SK-N-SH treated with all-trans-retinoic acid at 6 μM for 48 hours (cell line): ENCODE measurements at regions not wholly inside any gene's neighbourhood (a gene's known extent, or its start where the extent isn't known, plus 50 kb on each side); places are given as distances from the start of the nearest gene placed in this dataset.

Source experiments
- ATAC-seq: fragments of 200-7000 bp; cut with Tn5 transposase; 3 replicates; pipeline ENCODE4 v1.9.1; 2020; ENCODE audit warnings: mild to moderate bottlenecking, moderate library complexity
- ARNTL ChIP-seq: fragments of 450-650 bp; formaldehyde crosslinking; IDR thresholded peaks from 2 replicates; pipeline ENCODE4 v1.5.0; 2020; ENCODE audit warnings: low read depth, mild to moderate bottlenecking, moderate library complexity, borderline replicate concordance
- BACH2 ChIP-seq: fragments of 250-450 bp; sonication (Bioruptor Pico); IDR thresholded peaks from 2 replicates; pipeline ENCODE4 v1.9.0; 2021; ENCODE audit warnings: mild to moderate bottlenecking, borderline replicate concordance
- CSDC2 ChIP-seq: fragments of 250-450 bp; sonication (Bioruptor Pico); IDR thresholded peaks from 2 replicates; pipeline ENCODE4 v1.5.0; 2020; ENCODE audit warnings: mild to moderate bottlenecking, moderate library complexity
- ESRRG ChIP-seq: fragments of 250-450 bp; sonication (Bioruptor Pico); IDR thresholded peaks from 2 replicates; pipeline ENCODE4 v1.6.1; 2021; ENCODE audit warnings: mild to moderate bottlenecking
- GLIS3 ChIP-seq: fragments of 250-450 bp; sonication (Bioruptor Pico); IDR thresholded peaks from 2 replicates; pipeline ENCODE4 v1.5.0; 2020; ENCODE audit warnings: mild to moderate bottlenecking, moderate library complexity
- ISL1 ChIP-seq: fragments of 250-450 bp; sonication (Bioruptor Pico); IDR thresholded peaks from 2 replicates; pipeline ENCODE4 v2.1.2; 2022; ENCODE audit warnings: mild to moderate bottlenecking, moderate library complexity
- OSR1 ChIP-seq: fragments of 250-450 bp; sonication (Bioruptor Pico); IDR thresholded peaks from 2 replicates; pipeline ENCODE4 v1.8.0; 2022; ENCODE audit warnings: moderate library complexity, mild to moderate bottlenecking, inconsistent platforms
- PPARA ChIP-seq: fragments of 250-450 bp; sonication (Bioruptor Pico); IDR thresholded peaks from 2 replicates; pipeline ENCODE4 v1.5.0; 2020; ENCODE audit warnings: mild to moderate bottlenecking, borderline replicate concordance
- RARB ChIP-seq: fragments of 250-450 bp; sonication (Bioruptor Pico); IDR thresholded peaks from 2 replicates; pipeline ENCODE4 v1.8.0; 2021; ENCODE audit warnings: mild to moderate bottlenecking, moderate library complexity
- SNAI2 ChIP-seq: fragments of 250-450 bp; sonication (Bioruptor Pico); IDR thresholded peaks from 2 replicates; pipeline ENCODE4 v1.5.0; 2020; ENCODE audit warnings: mild to moderate bottlenecking, moderate library complexity
- TCF4 ChIP-seq: fragments of 250-450 bp; sonication (Bioruptor Pico); IDR thresholded peaks from 2 replicates; pipeline ENCODE4 v1.8.0; 2021; ENCODE audit warnings: mild to moderate bottlenecking, moderate library complexity, borderline replicate concordance
- TOX ChIP-seq: fragments of 250-450 bp; sonication (Bioruptor Pico); IDR thresholded peaks from 2 replicates; pipeline ENCODE4 v1.8.0; 2021; ENCODE audit warnings: mild to moderate bottlenecking, moderate library complexity, borderline replicate concordance
- TSHZ2 ChIP-seq: fragments of 250-450 bp; sonication (Bioruptor Pico); IDR thresholded peaks from 2 replicates; pipeline ENCODE4 v1.5.0; 2020; ENCODE audit warnings: mild to moderate bottlenecking, moderate library complexity
- ZC3H10 ChIP-seq: fragments of 250-450 bp; sonication (Bioruptor Pico); IDR thresholded peaks from 2 replicates; pipeline ENCODE4 v1.5.1; 2021; ENCODE audit warnings: mild to moderate bottlenecking, moderate library complexity
- ZFP3 ChIP-seq: fragments of 250-450 bp; sonication (Bioruptor Pico); IDR thresholded peaks from 2 replicates; pipeline ENCODE4 v1.5.0; 2020; ENCODE audit warnings: mild to moderate bottlenecking, moderate library complexity
- ZNF565 ChIP-seq: fragments of 450-650 bp; formaldehyde crosslinking; conservative IDR thresholded peaks from 2 replicates; pipeline ENCODE4 v1.5.0; 2020; ENCODE audit warnings: low read depth, mild to moderate bottlenecking, moderate library complexity
- ZNF70 ChIP-seq: fragments of 450-650 bp; formaldehyde crosslinking; IDR thresholded peaks from 2 replicates; pipeline ENCODE4 v1.5.0; 2020; ENCODE audit warnings: mild to moderate bottlenecking, moderate library complexity
- ZNF8 ChIP-seq: fragments of 450-650 bp; formaldehyde crosslinking; IDR thresholded peaks from 2 replicates; pipeline ENCODE4 v1.5.0; 2020; ENCODE audit warnings: mild to moderate bottlenecking, moderate library complexity
- TF ChIP-seq, protein P1 (sequence below): fragments of 250-450 bp; sonication (Bioruptor Pico); IDR thresholded peaks from 2 replicates; pipeline ENCODE4 v1.5.1; 2020; ENCODE audit warnings: low read depth, mild to moderate bottlenecking, moderate library complexity
- TF ChIP-seq, protein P2 (sequence below): fragments of 250-450 bp; sonication (Bioruptor Pico); IDR thresholded peaks from 2 replicates; pipeline ENCODE4 v1.8.0; 2021; ENCODE audit warnings: low read depth, mild to moderate bottlenecking, moderate library complexity, borderline replicate concordance
- TF ChIP-seq, protein P3 (sequence below): fragments of 250-450 bp; sonication (Bioruptor Pico); IDR thresholded peaks from 2 replicates; pipeline ENCODE4 v1.8.0; 2020; ENCODE audit warnings: mild to moderate bottlenecking, moderate library complexity, borderline replicate concordance
- TF ChIP-seq, protein P4 (sequence below): fragments of 250-450 bp; sonication (Bioruptor Pico); IDR thresholded peaks from 2 replicates; pipeline ENCODE4 v1.5.1; 2021; ENCODE audit warnings: mild to moderate bottlenecking, moderate library complexity

- peak; percentile 90 for ATAC-seq
- TF ChIP-seq ISL1 (CRISPR knock-in tag) (no peak), TCF4 (no peak), ARNTL (CRISPR knock-in tag) (no peak), OSR1 (CRISPR knock-in tag) (no peak), TSHZ2 (CRISPR knock-in tag) (no peak), ZNF565 (no peak), TOX (peak; percentile 89; the same call in 1 of the 2 replicates), ESRRG (CRISPR knock-in tag) (no peak), GLIS3 (CRISPR knock-in tag) (no peak), BACH2 (no peak), ZC3H10 (CRISPR knock-in tag) (peak; percentile 68; the same call in 1 of the 2 replicates), CSDC2 (CRISPR knock-in tag) (no peak), ZNF8 (CRISPR knock-in tag) (no peak), RARB (CRISPR knock-in tag) (peak; percentile 17; the same call in 1 of the 2 replicates), ZNF70 (CRISPR knock-in tag) (no peak), SNAI2 (CRISPR knock-in tag) (no peak)
- TF ChIP-seq, protein P1, sequence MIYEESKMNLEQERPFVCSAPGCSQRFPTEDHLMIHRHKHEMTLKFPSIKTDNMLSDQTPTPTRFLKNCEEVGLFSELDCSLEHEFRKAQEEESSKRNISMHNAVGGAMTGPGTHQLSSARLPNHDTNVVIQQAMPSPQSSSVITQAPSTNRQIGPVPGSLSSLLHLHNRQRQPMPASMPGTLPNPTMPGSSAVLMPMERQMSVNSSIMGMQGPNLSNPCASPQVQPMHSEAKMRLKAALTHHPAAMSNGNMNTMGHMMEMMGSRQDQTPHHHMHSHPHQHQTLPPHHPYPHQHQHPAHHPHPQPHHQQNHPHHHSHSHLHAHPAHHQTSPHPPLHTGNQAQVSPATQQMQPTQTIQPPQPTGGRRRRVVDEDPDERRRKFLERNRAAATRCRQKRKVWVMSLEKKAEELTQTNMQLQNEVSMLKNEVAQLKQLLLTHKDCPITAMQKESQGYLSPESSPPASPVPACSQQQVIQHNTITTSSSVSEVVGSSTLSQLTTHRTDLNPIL (CRISPR knock-in tag): no peak
- TF ChIP-seq, protein P2, sequence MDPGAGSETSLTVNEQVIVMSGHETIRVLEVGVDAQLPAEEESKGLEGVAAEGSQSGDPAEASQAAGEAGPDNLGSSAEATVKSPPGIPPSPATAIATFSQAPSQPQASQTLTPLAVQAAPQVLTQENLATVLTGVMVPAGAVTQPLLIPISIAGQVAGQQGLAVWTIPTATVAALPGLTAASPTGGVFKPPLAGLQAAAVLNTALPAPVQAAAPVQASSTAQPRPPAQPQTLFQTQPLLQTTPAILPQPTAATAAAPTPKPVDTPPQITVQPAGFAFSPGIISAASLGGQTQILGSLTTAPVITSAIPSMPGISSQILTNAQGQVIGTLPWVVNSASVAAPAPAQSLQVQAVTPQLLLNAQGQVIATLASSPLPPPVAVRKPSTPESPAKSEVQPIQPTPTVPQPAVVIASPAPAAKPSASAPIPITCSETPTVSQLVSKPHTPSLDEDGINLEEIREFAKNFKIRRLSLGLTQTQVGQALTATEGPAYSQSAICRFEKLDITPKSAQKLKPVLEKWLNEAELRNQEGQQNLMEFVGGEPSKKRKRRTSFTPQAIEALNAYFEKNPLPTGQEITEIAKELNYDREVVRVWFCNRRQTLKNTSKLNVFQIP (CRISPR knock-in tag): peak; percentile 74; the same call in 1 of the 2 replicates
- TF ChIP-seq, protein P3, sequence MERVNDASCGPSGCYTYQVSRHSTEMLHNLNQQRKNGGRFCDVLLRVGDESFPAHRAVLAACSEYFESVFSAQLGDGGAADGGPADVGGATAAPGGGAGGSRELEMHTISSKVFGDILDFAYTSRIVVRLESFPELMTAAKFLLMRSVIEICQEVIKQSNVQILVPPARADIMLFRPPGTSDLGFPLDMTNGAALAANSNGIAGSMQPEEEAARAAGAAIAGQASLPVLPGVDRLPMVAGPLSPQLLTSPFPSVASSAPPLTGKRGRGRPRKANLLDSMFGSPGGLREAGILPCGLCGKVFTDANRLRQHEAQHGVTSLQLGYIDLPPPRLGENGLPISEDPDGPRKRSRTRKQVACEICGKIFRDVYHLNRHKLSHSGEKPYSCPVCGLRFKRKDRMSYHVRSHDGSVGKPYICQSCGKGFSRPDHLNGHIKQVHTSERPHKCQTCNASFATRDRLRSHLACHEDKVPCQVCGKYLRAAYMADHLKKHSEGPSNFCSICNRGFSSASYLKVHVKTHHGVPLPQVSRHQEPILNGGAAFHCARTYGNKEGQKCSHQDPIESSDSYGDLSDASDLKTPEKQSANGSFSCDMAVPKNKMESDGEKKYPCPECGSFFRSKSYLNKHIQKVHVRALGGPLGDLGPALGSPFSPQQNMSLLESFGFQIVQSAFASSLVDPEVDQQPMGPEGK (CRISPR knock-in tag): peak; percentile 19; the same call in 1 of the 2 replicates
- TF ChIP-seq, protein P4, sequence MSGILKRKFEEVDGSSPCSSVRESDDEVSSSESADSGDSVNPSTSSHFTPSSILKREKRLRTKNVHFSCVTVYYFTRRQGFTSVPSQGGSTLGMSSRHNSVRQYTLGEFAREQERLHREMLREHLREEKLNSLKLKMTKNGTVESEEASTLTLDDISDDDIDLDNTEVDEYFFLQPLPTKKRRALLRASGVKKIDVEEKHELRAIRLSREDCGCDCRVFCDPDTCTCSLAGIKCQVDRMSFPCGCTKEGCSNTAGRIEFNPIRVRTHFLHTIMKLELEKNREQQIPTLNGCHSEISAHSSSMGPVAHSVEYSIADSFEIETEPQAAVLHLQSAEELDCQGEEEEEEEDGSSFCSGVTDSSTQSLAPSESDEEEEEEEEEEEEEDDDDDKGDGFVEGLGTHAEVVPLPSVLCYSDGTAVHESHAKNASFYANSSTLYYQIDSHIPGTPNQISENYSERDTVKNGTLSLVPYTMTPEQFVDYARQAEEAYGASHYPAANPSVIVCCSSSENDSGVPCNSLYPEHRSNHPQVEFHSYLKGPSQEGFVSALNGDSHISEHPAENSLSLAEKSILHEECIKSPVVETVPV (CRISPR knock-in tag): no peak
Measured at GRCh38 chr1:224542783-224543440, 73.2 kb upstream of the CNIH3 start.

DNA sequence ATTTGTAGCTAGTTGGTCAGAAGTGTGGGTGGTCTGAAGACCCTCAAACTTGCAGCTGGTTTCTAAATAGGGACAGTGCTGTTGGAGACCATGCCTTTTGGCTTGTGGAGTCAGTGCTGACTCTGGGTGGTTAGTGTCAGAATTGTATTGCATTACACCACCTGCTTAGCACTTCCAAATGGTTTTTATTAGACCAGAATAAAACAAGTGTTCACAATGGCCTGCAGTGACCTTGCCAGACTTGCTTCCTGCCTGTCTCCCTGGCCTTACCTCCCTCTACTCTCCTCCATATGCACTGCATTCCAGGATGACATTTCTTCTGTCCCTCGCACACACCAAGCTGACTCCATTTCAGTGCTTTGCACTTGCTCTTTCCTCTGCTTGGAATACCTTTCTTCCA lies 72.7 kb upstream of the CNIH3 start:
- ATAC-seq: peak; percentile 43
- TF ChIP-seq RARB (CRISPR knock-in tag) (no peak), GLIS3 (CRISPR knock-in tag) (no peak), PPARA (CRISPR knock-in tag) (no peak), ZFP3 (CRISPR knock-in tag) (no peak), ESRRG (CRISPR knock-in tag) (no peak), ZNF8 (CRISPR knock-in tag) (no peak), TOX (no peak)
- TF ChIP-seq, protein P2 (CRISPR knock-in tag): no peak
- TF ChIP-seq, protein P4 (CRISPR knock-in tag): no peak
- TF ChIP-seq, protein P3 (CRISPR knock-in tag): no peak
